GM19351 (cell line): ENCODE measurements at regions not wholly inside any gene's neighbourhood (a gene's known extent, or its start where the extent isn't known, plus 50 kb on each side); places are given as distances from the start of the nearest gene placed in this dataset.

Source experiments
- ATAC-seq: cut with Tn5 transposase; IDR thresholded peaks from one replicate; pipeline ENCODE4 v1.9.1; 2021; ENCODE audit warnings: mild to moderate bottlenecking, moderate library complexity; ENCODE audit not compliant: unreplicated experiment

GRCh38 chr11:134712228-134713145 is 300.4 kb upstream of the B3GAT1 start:
- ATAC-seq = no peak

GRCh38 chr11:134711588-134711987 is 299.5 kb upstream of the B3GAT1 start:
- no peak for ATAC-seq

DNA sequence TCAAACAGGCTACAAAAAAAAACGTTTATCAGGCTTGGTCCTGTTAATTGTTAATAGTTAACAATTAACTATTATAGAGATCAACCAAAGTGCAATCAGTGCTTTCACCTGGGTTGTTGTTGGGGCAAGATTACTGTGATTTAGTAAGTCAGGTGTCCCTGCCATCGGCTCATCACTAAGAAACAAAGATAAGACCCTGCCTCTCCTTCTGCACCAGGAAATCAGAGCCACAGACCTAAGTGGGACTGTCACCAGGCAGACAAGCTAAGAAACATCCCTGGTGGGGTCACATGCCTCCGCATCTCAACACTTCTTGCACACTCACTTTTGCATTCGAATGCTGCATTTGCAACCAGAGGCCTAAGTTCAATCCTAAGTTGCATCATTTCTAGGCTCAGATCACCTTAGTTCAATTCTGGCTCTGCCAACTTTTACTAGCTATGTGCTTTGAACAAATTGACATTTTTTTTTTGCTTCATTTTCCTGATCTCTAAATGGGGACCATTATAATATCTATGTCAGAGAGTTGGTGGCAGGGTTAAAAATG is 298.9 kb upstream of the B3GAT1 start:
- ATAC-seq = no peak

DNA sequence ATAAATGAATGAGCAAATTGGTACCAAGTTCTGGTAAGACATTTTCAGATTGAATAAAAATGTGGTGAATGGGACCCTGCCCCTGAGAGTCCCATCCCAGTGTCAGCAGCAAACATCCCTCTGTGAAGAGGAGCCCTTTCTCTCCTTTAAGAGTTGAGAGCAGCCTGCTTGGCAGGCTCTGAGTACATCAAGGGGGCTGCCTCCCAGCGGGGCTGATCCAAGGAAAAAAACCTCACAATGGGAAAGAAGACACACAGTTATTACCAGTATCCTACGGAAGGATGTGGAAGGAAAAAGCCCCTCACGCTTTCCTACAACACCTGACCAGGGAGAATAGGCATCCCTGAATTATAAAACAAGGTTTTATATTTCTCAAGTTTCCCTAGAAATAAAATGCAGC is 293.8 kb upstream of the B3GAT1 start:
- no peak for ATAC-seq

- ATAC-seq = no peak
These were observed 290.8 kb upstream of the B3GAT1 start for GRCh38 chr11:134702827-134703226.

- ATAC-seq = no peak
These were observed 289.6 kb upstream of the B3GAT1 start for GRCh38 chr11:134701564-134702165.

DNA sequence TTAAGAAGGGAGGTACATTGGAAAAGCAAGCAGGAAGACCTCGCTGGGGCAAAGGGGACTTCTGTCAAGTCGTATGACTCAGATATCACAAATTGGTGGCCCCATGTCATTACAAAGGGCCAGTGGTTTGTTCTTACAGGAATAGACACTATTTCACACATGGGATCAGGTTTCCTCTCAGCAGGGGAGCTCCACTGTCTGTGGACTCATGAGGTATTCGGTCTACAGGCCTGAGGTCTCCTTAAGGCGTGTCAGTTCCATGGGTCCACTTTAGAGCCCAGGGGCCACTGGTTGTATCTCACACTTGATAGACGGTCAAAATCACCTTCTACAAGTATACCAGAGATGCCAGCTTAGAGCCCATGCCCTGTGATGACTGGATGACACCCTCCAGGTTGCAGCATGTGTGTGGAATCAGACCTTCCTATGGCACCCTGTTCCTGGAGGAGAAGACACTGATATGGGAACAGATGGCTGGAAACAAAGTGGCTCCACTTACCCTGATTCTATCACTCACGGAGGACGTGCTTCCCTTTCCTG is 288.1 kb upstream of the B3GAT1 start:
- ATAC-seq = no peak

DNA sequence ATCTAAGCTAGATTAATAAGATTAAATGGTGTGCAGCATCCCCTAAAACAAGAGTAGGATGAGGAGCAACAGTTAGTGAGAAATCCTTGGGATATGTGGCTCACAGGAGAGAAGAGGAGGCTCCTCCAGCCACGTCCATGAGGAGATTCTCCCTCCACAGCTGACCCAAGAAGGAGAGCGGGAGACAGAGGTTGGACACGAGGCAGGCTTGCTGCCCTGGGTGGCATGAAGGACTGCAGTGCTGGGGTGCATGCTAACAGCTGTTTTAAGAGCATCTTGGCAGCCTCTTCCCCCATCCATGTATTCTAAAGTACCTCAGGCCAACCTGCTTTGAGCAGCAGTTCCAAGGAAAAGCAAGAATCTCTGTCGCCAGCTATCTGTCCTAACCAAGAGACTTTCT is 284.4 kb upstream of the B3GAT1 start:
- no peak for ATAC-seq

DNA sequence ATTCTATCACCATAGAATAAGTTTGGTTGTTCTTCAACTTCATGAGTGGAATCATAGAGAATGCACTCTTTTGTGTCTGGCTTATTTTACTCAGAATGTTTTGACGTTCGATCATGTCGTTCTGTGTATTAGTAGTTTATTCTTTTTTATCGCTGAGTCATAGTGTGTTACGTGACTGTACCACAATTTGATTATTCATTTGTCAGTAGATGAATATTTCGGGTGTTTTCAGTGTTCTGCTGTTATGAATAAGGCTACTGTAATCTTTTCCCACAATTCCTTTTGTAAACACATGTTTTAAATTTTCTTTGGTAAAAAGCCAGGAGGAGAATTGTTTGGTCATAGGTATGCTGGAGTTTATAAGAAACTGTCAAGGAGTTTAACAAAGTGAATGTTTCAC is 279.9 kb upstream of the B3GAT1 start:
- ATAC-seq = no peak

DNA sequence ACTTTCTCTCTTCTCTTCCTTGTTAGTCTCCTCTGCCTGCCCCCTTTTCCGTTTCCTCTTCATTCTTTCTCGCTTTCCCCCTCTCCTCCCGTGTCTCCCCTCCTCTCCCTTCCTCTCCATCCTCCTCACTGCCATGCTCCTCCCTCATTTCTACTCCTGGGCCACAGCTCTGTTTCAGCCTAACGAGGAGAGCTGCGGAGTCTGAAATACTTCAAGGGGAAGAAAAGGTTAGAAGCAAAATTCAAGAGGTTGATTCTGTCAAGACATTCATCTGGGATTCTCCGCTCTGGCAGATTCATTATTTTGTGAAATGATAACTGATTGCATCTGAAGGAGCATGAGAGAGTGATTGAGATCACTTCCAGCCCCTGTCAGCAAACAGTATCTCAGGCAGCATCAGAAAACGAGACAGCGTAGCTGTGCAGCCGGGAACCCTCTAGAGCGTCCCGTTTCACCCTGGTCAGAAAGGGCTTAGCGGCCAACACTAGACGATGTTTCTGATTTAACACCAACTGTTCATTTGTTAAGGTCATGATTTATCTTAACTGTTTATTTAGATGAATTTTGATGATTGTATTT is 279.3 kb upstream of the B3GAT1 start:
- ATAC-seq = no peak

GRCh38 chr11:134689886-134690285 is 277.8 kb upstream of the B3GAT1 start:
- ATAC-seq = no peak

GRCh38 chr11:134687548-134687947 is 275.5 kb upstream of the B3GAT1 start:
- no peak for ATAC-seq

DNA sequence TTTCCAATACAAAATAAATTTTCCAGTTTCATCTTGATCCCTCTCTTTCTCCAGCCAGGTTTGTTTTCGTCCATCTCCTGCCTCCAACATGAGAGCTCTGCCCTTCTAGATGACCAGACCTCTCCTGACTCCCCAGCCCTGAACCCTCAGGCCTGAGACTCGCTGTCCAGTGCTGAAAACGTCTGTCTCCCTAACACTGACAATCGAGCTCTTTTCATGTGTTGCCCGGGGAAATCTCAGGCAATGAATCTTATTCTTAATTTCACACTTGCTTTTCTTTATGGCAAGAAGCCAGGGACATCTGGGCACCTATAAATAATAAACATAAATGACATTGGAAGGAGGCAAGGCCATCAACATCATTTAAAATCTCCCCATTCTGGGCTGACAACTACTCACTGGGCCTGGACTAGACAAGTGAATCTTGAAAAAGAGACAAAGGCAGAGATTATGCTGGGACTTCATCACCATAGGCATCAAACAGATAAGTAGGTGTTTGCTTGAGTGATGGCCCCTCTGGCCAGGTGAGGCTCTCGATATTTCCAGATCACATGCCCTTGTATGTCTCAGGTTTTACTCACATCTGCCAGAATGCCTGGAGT is 274.5 kb upstream of the B3GAT1 start:
- ATAC-seq = no peak

GRCh38 chr11:134685793-134686380 is 273.8 kb upstream of the B3GAT1 start:
- ATAC-seq = no peak

GRCh38 chr11:134684576-134684975 is 272.5 kb upstream of the B3GAT1 start:
- ATAC-seq = no peak

GRCh38 chr11:134683860-134684259 is 271.8 kb upstream of the B3GAT1 start:
- no peak for ATAC-seq

- ATAC-seq = no peak
These were observed 270.5 kb upstream of the B3GAT1 start for GRCh38 chr11:134682577-134682976.

GRCh38 chr11:134679592-134679991 is 267.6 kb upstream of the B3GAT1 start:
- ATAC-seq = no peak

- ATAC-seq = no peak
These were observed 266.7 kb upstream of the B3GAT1 start for GRCh38 chr11:134678744-134679143.

GRCh38 chr11:134677891-134678551 is 266.0 kb upstream of the B3GAT1 start:
- no peak for ATAC-seq
